Endothelial cell of umbilical vein (primary cell): ENCODE measurements at regions not wholly inside any gene's neighbourhood (a gene's known extent, or its start where the extent isn't known, plus 50 kb on each side); places are given as distances from the start of the nearest gene placed in this dataset.

Experiments
- BruUV-seq: library from RNA; stranded (reverse); fragments of 400-500 nt; replicated peaks from 2 replicates; lab custom pipeline; 2021; lab: Mats Ljungman, UMichigan
- CTCF ChIA-PET: fragments of 300-600, 350-600 bp; sonication (Branson Sonifier 250); formaldehyde crosslinking; loops from one replicate; lab custom pipeline; 2021; ENCODE audit warnings: antibody characterized with exemption, inconsistent platforms; lab: Charles Lee
- POLR2A ChIA-PET: fragments of 300-600, 350-600 bp; sonication (Branson Sonifier 250); formaldehyde crosslinking; loops from one replicate; lab custom pipeline; 2021; ENCODE audit warnings: antibody characterized with exemption, inconsistent platforms; lab: Charles Lee
- DNase-seq: peaks from one replicate; pipeline ENCODE4 v3.0.0-alpha.2; 2011; ENCODE audit warnings: low read depth, low spot score
- FAIRE-seq: peaks from 2 replicates; lab custom pipeline; 2011; peaks lifted over from hg19 to GRCh38; lab: Jason Lieb, UNC
- H2AFZ ChIP-seq: 2 replicates; pipeline ENCODE4 v1.6.0; 2012; ENCODE audit warnings: low read depth, low read length, control low read depth, inconsistent platforms
- H3K27ac ChIP-seq: 2 replicates; pipeline ENCODE4 v1.5.1; 2011; ENCODE audit warnings: low read depth, mild to moderate bottlenecking, control low read depth, low read length, moderate library complexity; ENCODE audit not compliant: insufficient read depth
- H3K27me3 ChIP-seq, 2 experiments: 2 replicates each; pipeline versions ENCODE4 v1.6.0 to v1.6.1; 2011; ENCODE audit warnings: low read length in 2 of 2, mixed read lengths in 1 of 2; ENCODE audit not compliant: control insufficient read depth in 2 of 2, insufficient read depth in 2 of 2
- H3K36me3 ChIP-seq, 2 experiments: 2 replicates in 1 of 2; 3 replicates in 1 of 2; pipeline ENCODE4 v1.5.1; 2011; ENCODE audit warnings: low read length in 2 of 2, mild to moderate bottlenecking in 1 of 2, moderate library complexity in 1 of 2; ENCODE audit not compliant: control insufficient read depth in 2 of 2, insufficient read depth in 2 of 2; ENCODE audit errors: extremely low read depth in 1 of 2
- H3K4me1 ChIP-seq: 3 replicates; pipeline ENCODE4 v1.5.1; 2011; ENCODE audit warnings: mild to moderate bottlenecking, low read length; ENCODE audit not compliant: control insufficient read depth, insufficient read depth; ENCODE audit errors: extremely low read depth
- H3K4me2 ChIP-seq: 2 replicates; pipeline ENCODE4 v1.6.1; 2011; ENCODE audit warnings: low read length, control low read depth, mixed read lengths; ENCODE audit not compliant: insufficient read depth
- H3K4me3 ChIP-seq, 3 experiments: fragments of 200-600 bp in 1 of 3; sonication (generic), shearing (Covaris generic) in 1 of 3; replicated peaks in 1 of 3; 2 replicates each; pipeline ENCODE4 v1.5.1; 2011 to 2016; ENCODE audit warnings: control low read depth in 3 of 3, low read length in 3 of 3, mild to moderate bottlenecking in 2 of 3, inconsistent platforms in 1 of 3, low read depth in 1 of 3, moderate library complexity in 1 of 3; ENCODE audit not compliant: insufficient read depth in 1 of 3
- H3K79me2 ChIP-seq: 2 replicates; pipeline ENCODE4 v1.6.0; 2012; ENCODE audit warnings: low read length, inconsistent platforms; ENCODE audit not compliant: control insufficient read depth, insufficient read depth
- H3K9ac ChIP-seq: replicated peaks from 2 replicates; pipeline ENCODE3; 2011; ENCODE audit warnings: low read length, control low read depth; ENCODE audit not compliant: insufficient read depth; ENCODE audit errors: extremely low read depth
- H3K9me1 ChIP-seq: replicated peaks from 3 replicates; pipeline ENCODE4 v1.6.0; 2011; ENCODE audit warnings: mild to moderate bottlenecking, low read length; ENCODE audit not compliant: control insufficient read depth, insufficient read depth; ENCODE audit errors: extremely low read depth
- H3K9me3 ChIP-seq: replicated peaks from 2 replicates; pipeline ENCODE4 v1.5.1; 2012; ENCODE audit warnings: low read length, inconsistent platforms; ENCODE audit not compliant: control insufficient read depth, insufficient read depth
- H4K20me1 ChIP-seq: replicated peaks from 2 replicates; pipeline ENCODE3; 2011; ENCODE audit warnings: mild to moderate bottlenecking, low read length; ENCODE audit not compliant: control insufficient read depth, insufficient read depth; ENCODE audit errors: extremely low read depth
- CTCF ChIP-seq, 2 donors: IDR thresholded peaks; 1 replicate in 1 of 2; 2 replicates in 1 of 2; pipeline ENCODE4 v1.5.1; 2011; ENCODE audit warnings: low read length in 2 of 2, mild to moderate bottlenecking in 2 of 2, moderate library complexity in 2 of 2, control low read depth in 1 of 2, inconsistent platforms in 1 of 2, low read depth in 1 of 2; ENCODE audit not compliant: insufficient read depth in 1 of 2; ENCODE audit errors: extremely low read depth in 1 of 2
- EZH2 ChIP-seq: IDR thresholded peaks from 2 replicates; pipeline ENCODE4 v1.6.1; 2012; ENCODE audit warnings: borderline replicate concordance, low read depth, mild to moderate bottlenecking, moderate library complexity, low read length, inconsistent platforms; ENCODE audit not compliant: severe bottlenecking
- FOS ChIP-seq: IDR thresholded peaks from 2 replicates; pipeline ENCODE4 v1.6.1; 2011; ENCODE audit warnings: mild to moderate bottlenecking, low read length, moderate library complexity, borderline replicate concordance; ENCODE audit not compliant: insufficient read depth
- GATA2 ChIP-seq: IDR thresholded peaks from 2 replicates; pipeline ENCODE4 v1.7.0; 2011; ENCODE audit warnings: low read depth, mild to moderate bottlenecking, moderate library complexity, mixed read lengths, low read length; ENCODE audit not compliant: insufficient read length, insufficient read depth
- JUN ChIP-seq: IDR thresholded peaks from 2 replicates; pipeline ENCODE4 v1.6.1; 2011; ENCODE audit warnings: borderline replicate concordance, low read depth; ENCODE audit not compliant: insufficient read length, insufficient read depth
- MYC ChIP-seq: IDR thresholded peaks from one replicate; pipeline ENCODE4 v1.6.1; 2011; ENCODE audit warnings: mild to moderate bottlenecking, low read depth, low read length
- POLR2A ChIP-seq: IDR thresholded peaks from 2 replicates; pipeline ENCODE4 v1.6.1; 2012; ENCODE audit warnings: low read depth, mild to moderate bottlenecking, control low read depth, low read length
- POLR2AphosphoS5 ChIP-seq: IDR thresholded peaks from 2 replicates; pipeline ENCODE4 v1.6.1; 2012; ENCODE audit warnings: low read depth, mild to moderate bottlenecking, control low read depth, low read length, moderate library complexity; ENCODE audit not compliant: insufficient read depth
- dilution Hi-C: fragments of 300-500 bp; cut with MboI; formaldehyde crosslinking; loops from one replicate; pipeline ENCODE4 v1.15.0; 2019; ENCODE audit warnings: low sequenced_read_pairs; ENCODE audit not compliant: extremely low pct_ligation_motif_present
- intact Hi-C: fragments of 100-400 bp; cut with micrococcal nuclease; formaldehyde crosslinking; loops from one replicate; pipeline ENCODE4 v1.10.0; 2022
- TF ChIP-seq, protein P1 (sequence below): IDR thresholded peaks from 2 replicates; pipeline ENCODE4 v1.6.1; 2011; ENCODE audit not compliant: insufficient read depth, insufficient read length

DNA sequence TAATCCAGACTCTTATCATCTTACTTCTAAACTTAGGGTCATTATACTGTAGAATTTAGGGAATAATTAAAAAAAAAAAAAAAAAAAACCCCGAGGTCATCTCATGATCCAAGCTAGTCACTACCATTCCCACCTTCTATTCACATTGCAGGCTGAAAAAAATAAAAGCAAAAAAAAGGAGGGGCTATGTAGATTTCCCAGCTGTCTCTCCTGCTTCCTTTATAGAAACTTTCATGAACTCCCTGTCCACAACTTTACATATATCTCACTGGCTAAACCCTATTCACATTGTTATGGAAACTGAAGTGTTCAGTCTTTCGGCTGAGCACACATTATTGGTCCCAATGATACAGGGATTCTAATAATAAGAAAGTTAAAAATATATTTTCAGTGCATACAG, 156.2 kb upstream of the TP63 start:
- Histone ChIP-seq H3K4me3 (no peak overlapping the region), H3K27ac (no peak overlapping the region), H3K79me2 (no peaks in the 10 kb centered on the region), H4K20me1 (no peaks in the 10 kb centered on the region), H3K9ac (no peak overlapping the region), H3K4me1 (no peaks in the 10 kb centered on the region), H3K9me1 (no peaks in the 10 kb centered on the region), H2AFZ (no peak overlapping the region), H3K9me3 (no peaks in the 10 kb centered on the region), H3K4me2 (no peak overlapping the region), H3K27me3 (no peaks in the 10 kb centered on the region), H3K36me3 (no peaks in the 10 kb centered on the region)
- FAIRE-seq (no peak), DNase-seq (no peak)
- ChIA-PET POLR2A (no interaction called here), CTCF (interaction anchor here (0.6 kb wide), 1 partner anchor 1122 kb away, joined by 3 read pairs; no protein-coding TSS in a partner anchor)
- BruUV-seq: no TSS peak
- dilution Hi-C loops: no loop called here
- intact Hi-C loops: no loop called here
- TF ChIP-seq GATA2: no peak
- TF ChIP-seq POLR2A: no peak
- no peak for TF ChIP-seq CTCF (IDR thresholded peaks at IDR 0.05; ENCODE audit: extremely low read depth in 1 of 2, insufficient read depth in 1 of 2, low read depth in 1 of 2, low read length in 2 of 2)
- TF ChIP-seq POLR2AphosphoS5: no peak
- no peak for TF ChIP-seq EZH2
- TF ChIP-seq FOS: no peak
- TF ChIP-seq MYC: no peak
- no peak for TF ChIP-seq JUN
- TF ChIP-seq, protein P1, sequence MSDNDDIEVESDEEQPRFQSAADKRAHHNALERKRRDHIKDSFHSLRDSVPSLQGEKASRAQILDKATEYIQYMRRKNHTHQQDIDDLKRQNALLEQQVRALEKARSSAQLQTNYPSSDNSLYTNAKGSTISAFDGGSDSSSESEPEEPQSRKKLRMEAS: no peak
